GM12873 (cell line): ENCODE measurements at regions not wholly inside any gene's neighbourhood (a gene's known extent, or its start where the extent isn't known, plus 50 kb on each side); places are given as distances from the start of the nearest gene placed in this dataset.

Source experiments
- TF ChIP-seq, protein P1 (sequence below): IDR thresholded peaks from 2 replicates; pipeline ENCODE4 v1.5.1; 2012; ENCODE audit warnings: low read depth, mild to moderate bottlenecking, moderate library complexity, low read length, control low read depth; ENCODE audit not compliant: insufficient read depth; ENCODE audit errors: missing control alignments

DNA sequence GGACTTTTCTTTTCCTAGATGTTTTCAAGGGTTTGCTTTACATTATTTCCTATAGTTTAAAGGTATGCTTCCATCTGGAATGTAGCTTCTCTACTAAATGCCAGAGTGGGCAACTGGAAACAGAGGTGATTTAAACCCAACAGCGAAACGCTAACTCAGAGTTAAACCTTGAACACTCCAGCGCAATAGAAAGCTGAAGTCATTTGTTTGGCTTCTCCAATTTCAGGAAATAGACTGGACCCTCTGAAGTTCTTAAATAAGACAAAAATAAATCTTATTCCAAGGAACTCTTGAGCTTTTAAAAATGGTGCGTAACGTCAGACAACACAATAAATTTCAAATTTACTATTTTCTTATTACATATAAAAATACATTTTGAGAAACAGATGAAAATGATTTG, 1560.0 kb upstream of the TENM3 start:
- TF ChIP-seq, protein P1, sequence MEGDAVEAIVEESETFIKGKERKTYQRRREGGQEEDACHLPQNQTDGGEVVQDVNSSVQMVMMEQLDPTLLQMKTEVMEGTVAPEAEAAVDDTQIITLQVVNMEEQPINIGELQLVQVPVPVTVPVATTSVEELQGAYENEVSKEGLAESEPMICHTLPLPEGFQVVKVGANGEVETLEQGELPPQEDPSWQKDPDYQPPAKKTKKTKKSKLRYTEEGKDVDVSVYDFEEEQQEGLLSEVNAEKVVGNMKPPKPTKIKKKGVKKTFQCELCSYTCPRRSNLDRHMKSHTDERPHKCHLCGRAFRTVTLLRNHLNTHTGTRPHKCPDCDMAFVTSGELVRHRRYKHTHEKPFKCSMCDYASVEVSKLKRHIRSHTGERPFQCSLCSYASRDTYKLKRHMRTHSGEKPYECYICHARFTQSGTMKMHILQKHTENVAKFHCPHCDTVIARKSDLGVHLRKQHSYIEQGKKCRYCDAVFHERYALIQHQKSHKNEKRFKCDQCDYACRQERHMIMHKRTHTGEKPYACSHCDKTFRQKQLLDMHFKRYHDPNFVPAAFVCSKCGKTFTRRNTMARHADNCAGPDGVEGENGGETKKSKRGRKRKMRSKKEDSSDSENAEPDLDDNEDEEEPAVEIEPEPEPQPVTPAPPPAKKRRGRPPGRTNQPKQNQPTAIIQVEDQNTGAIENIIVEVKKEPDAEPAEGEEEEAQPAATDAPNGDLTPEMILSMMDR: no peak

DNA sequence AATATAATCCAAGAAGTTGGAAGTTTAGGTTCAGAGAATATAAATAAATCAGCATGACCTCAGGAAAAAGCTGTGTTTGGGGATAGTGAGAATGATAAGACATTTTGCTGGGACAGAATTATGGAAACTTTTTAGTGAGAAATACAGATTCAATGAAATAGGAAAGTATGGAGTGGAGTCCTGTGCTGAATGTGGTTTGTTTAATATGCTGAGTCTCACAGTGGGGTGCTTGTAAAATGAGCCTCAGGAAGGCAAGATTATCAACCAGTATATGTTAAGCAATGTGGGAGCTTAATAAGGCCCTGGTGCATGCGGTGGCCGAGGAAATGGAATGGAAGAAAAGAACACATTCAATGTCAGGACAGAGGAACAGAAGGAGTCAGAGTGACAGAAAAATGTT, 1554.7 kb upstream of the TENM3 start:
- TF ChIP-seq, protein P1: no peak

DNA sequence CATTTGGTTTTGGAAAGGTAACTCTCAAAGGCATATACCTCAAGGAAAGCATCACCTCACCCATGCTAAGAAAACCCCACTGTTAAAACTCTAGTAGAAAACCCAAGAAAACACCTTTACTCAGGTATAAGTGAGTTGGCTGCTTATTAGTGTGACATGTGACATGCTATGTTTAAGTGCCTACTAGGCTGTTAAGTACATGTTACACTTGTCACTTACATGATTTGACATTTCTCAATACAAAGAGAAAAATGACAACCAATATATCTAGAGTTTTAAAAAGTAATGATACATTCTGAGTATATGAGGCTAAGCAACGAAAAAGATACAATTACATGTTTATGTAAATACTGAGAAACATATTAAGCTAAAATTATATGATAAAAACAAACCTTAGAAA, 1548.3 kb upstream of the TENM3 start:
- TF ChIP-seq, protein P1: no peak

DNA sequence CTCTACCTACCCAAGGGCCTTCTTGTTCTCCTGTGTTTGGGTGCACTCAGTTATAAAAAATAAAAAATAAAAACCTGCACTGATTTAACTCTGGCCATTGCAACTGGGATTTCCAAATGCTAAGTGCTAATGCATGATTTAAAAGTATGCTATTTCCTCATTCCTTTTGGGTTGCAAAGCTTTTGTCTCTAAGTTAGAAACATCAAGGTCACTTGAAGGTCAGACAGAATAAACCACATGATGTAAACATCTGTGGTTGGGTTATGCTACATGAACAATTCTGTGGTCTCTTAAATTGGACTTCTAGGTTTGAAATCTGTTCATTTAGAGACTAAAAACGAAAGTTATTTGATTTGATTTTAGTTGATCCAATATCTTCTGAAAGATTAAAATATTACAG, 1547.4 kb upstream of the TENM3 start:
- TF ChIP-seq, protein P1: no peak

DNA sequence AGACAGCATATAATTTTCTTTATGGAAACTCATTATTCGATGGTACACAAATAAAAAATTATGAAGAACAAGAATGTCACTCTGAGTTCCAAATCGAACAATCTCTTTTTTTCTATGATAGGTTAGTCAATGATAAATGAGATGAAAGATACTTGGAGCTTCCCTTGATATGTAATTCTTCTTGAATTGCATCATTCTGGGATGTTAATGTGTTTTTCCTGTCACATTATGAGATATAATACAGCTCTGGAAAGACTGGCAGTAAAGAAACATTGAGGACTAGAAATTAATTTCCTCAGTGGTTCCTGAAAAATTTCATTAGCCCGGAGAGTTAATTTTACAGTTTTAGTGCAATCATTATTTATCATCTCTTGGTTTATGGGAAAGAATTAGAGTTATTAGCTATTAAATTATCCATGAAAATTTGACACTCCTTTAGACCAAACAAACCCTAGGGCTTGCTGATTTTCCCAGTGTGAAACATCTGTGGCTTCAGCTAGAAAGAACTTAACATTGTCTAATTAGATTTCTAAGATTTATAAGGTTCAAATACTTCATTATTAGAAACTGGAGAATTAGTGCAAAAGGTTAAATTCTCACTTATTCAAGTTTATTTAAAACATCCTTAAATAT, 1546.6 kb upstream of the TENM3 start:
- TF ChIP-seq, protein P1: no peak

GRCh38 chr4:180698550-180699195, 1544.5 kb upstream of the TENM3 start:
- TF ChIP-seq, protein P1: no peak

DNA sequence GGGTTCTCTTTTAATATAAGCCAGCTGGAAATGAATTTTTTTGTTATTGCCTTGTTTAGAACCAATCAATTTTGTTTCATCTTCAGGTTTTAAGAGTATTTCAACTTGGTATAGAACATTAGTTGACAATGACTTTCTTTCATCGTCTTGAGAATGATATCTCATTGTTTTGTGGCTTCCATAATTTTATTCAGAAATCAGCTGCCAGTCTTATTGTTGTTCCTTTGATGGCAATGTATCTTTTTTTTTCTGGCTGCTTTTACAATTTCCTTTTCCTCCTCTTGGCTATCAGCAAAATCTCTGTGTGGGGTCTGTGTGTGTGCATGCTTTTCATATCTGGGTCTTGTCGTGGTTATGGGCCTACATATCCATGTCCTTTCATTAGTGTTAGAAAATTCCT, 1536.4 kb upstream of the TENM3 start:
- TF ChIP-seq, protein P1: no peak
